ENCODE measurements at regions not wholly inside any gene's neighbourhood (a gene's known extent, or its start where the extent isn't known, plus 50 kb on each side); places are given as distances from the start of the nearest gene placed in this dataset.

DNA sequence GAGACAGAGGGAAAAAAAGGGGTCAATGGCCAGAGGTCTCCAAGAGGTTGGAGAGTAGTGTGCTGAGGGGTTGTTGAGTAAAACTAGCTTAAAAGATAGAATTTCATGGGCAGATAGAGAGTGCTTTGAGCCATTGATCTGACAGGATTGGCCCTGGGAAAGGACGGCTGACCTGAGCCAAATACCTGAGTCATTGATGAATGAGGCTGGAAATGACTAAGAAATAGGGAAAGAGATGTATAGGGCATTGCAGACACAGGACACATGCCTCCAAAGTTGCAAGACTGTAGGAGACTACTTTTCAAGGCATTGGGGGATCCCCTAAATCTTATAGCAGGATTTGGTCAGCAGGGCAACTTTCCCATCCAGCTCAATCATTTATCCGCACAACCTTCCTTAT is 168.7 kb downstream of the ABCC12 start:
- Histone ChIP-seq H3K9me3 (ENCODE audit: control insufficient read depth, low read depth, low read length) (peaks cover 4% of the 10 kb centered on the region), H3K27ac (ENCODE audit: control insufficient read depth, insufficient read depth, low read length) (no peak overlapping the region), H3K9me1 (ENCODE audit: control insufficient read depth, extremely low read depth, insufficient read depth, low read length) (no peaks in the 10 kb centered on the region), H3K4me1 (ENCODE audit: control insufficient read depth, extremely low read depth, insufficient read depth, low read length) (no peaks in the 10 kb centered on the region), H3K9ac (ENCODE audit: control insufficient read depth, extremely low read depth, insufficient read depth, low read length) (no peak overlapping the region), H3K4me2 (ENCODE audit: control insufficient read depth, extremely low read depth, insufficient read depth, low read depth, low read length) (no peak overlapping the region), H2AFZ (ENCODE audit: control insufficient read depth, low read length) (no peak overlapping the region), H3K79me2 (ENCODE audit: control insufficient read depth, insufficient read depth, low read length) (no peaks in the 10 kb centered on the region), H4K20me1 (ENCODE audit: control insufficient read depth, extremely low read depth, insufficient read depth, low read length) (no peaks in the 10 kb centered on the region), H3K4me3 (ENCODE audit: control insufficient read depth in 2 of 3, extremely low read depth in 1 of 3, insufficient read depth in 2 of 3, low read depth in 1 of 3, low read length in 3 of 3) (no peak overlapping the region), H3K27me3 (ENCODE audit: control insufficient read depth, extremely low read depth, insufficient read depth, low read length) (no peaks in the 10 kb centered on the region), H3K36me3 (ENCODE audit: control insufficient read depth in 2 of 2, extremely low read depth in 1 of 2, insufficient read depth in 2 of 2, low read length in 2 of 2) (no peaks in the 10 kb centered on the region)
- FAIRE-seq, result peak; percentile 67
- dilution Hi-C loops (cut with MboI; ENCODE audit: extremely low pct_ligation_motif_present, low sequenced_read_pairs), result no loop called here
- TF ChIP-seq, protein P1, sequence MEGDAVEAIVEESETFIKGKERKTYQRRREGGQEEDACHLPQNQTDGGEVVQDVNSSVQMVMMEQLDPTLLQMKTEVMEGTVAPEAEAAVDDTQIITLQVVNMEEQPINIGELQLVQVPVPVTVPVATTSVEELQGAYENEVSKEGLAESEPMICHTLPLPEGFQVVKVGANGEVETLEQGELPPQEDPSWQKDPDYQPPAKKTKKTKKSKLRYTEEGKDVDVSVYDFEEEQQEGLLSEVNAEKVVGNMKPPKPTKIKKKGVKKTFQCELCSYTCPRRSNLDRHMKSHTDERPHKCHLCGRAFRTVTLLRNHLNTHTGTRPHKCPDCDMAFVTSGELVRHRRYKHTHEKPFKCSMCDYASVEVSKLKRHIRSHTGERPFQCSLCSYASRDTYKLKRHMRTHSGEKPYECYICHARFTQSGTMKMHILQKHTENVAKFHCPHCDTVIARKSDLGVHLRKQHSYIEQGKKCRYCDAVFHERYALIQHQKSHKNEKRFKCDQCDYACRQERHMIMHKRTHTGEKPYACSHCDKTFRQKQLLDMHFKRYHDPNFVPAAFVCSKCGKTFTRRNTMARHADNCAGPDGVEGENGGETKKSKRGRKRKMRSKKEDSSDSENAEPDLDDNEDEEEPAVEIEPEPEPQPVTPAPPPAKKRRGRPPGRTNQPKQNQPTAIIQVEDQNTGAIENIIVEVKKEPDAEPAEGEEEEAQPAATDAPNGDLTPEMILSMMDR (optimal IDR thresholded peaks at IDR 0.05 in 1 of 3, IDR thresholded peaks at IDR 0.05 in 1 of 3, conservative IDR thresholded peaks at IDR 0.05 in 1 of 3; ENCODE audit: extremely low read depth in 1 of 3, insufficient read depth in 2 of 3, low read length in 3 of 3), result no peak
- TF ChIP-seq EZH2 (IDR thresholded peaks at IDR 0.05; ENCODE audit: low read length), result no peak
- DNase-seq (ENCODE audit: low read depth, low spot score), result no peak

GRCh38 chr16:47986031-47986430 is 169.8 kb downstream of the ABCC12 start:
- Histone ChIP-seq H3K79me2 (ENCODE audit: control insufficient read depth, insufficient read depth, low read length) (no peaks in the 10 kb centered on the region), H3K9ac (ENCODE audit: control insufficient read depth, extremely low read depth, insufficient read depth, low read length) (no peak overlapping the region), H3K4me2 (ENCODE audit: control insufficient read depth, extremely low read depth, insufficient read depth, low read depth, low read length) (no peak overlapping the region), H3K27me3 (ENCODE audit: control insufficient read depth, extremely low read depth, insufficient read depth, low read length) (no peaks in the 10 kb centered on the region), H3K9me1 (ENCODE audit: control insufficient read depth, extremely low read depth, insufficient read depth, low read length) (no peaks in the 10 kb centered on the region), H4K20me1 (ENCODE audit: control insufficient read depth, extremely low read depth, insufficient read depth, low read length) (no peaks in the 10 kb centered on the region), H2AFZ (ENCODE audit: control insufficient read depth, low read length) (no peak overlapping the region), H3K4me3 (ENCODE audit: control insufficient read depth in 2 of 3, extremely low read depth in 1 of 3, insufficient read depth in 2 of 3, low read depth in 1 of 3, low read length in 3 of 3) (no peak overlapping the region), H3K27ac (ENCODE audit: control insufficient read depth, insufficient read depth, low read length) (no peak overlapping the region), H3K9me3 (ENCODE audit: control insufficient read depth, low read depth, low read length) (peaks cover 4% of the 10 kb centered on the region), H3K36me3 (ENCODE audit: control insufficient read depth in 2 of 2, extremely low read depth in 1 of 2, insufficient read depth in 2 of 2, low read length in 2 of 2) (no peaks in the 10 kb centered on the region), H3K4me1 (ENCODE audit: control insufficient read depth, extremely low read depth, insufficient read depth, low read length) (no peaks in the 10 kb centered on the region)
- DNase-seq (ENCODE audit: low read depth, low spot score), result no peak
- FAIRE-seq, result no peak
- no peak for TF ChIP-seq EZH2 (IDR thresholded peaks at IDR 0.05; ENCODE audit: low read length)
- TF ChIP-seq, protein P1 (optimal IDR thresholded peaks at IDR 0.05 in 1 of 3, IDR thresholded peaks at IDR 0.05 in 1 of 3, conservative IDR thresholded peaks at IDR 0.05 in 1 of 3; ENCODE audit: extremely low read depth in 1 of 3, insufficient read depth in 2 of 3, low read length in 3 of 3), result no peak
- dilution Hi-C loops (cut with MboI; ENCODE audit: extremely low pct_ligation_motif_present, low sequenced_read_pairs), result no loop called here
